CD4-positive, alpha-beta T cell (primary cell): ENCODE measurements at regions not wholly inside any gene's neighbourhood (a gene's known extent, or its start where the extent isn't known, plus 50 kb on each side); places are given as distances from the start of the nearest gene placed in this dataset.

Experiments
- ATAC-seq: fragments of 200-7000 bp; cut with Tn5 transposase; one replicate; pipeline ENCODE4 v1.10.0; 2022; ENCODE audit warnings: mild to moderate bottlenecking; ENCODE audit not compliant: poor library complexity
- CTCF ChIA-PET: fragments of 350-600 bp; sonication (Branson Sonifier 250); formaldehyde crosslinking; loops from one replicate; lab custom pipeline; 2021; ENCODE audit warnings: antibody characterized with exemption, inconsistent platforms; lab: Charles Lee
- POLR2A ChIA-PET: fragments of 350-600 bp; sonication (Branson Sonifier 250); formaldehyde crosslinking; loops from one replicate; lab custom pipeline; 2021; ENCODE audit warnings: antibody characterized with exemption, inconsistent platforms; lab: Charles Lee
- DNase-seq, 14 experiments: peaks; one replicate each; pipeline ENCODE4 v3.0.0-alpha.2; 2013 to 2020; ENCODE audit warnings: mixed read lengths in 2 of 14
- H3K27ac ChIP-seq, 2 donors: one replicate each; pipeline versions ENCODE4 v1.5.1 to v1.7.0; 2013; ENCODE audit warnings: low read length in 2 of 2, low read depth in 1 of 2, mild to moderate bottlenecking in 1 of 2
- H3K27me3 ChIP-seq, 2 experiments: 1 replicate in 1 of 2; 2 replicates in 1 of 2; pipeline versions ENCODE4 v1.6.1 to v1.7.0; 2013; ENCODE audit warnings: low read length in 2 of 2, control low read depth in 1 of 2, mild to moderate bottlenecking in 1 of 2, moderate library complexity in 1 of 2; ENCODE audit not compliant: insufficient read depth in 2 of 2, control insufficient read depth in 1 of 2
- H3K36me3 ChIP-seq: one replicate; pipeline ENCODE4 v1.6.1; 2013; ENCODE audit warnings: low read length, control low read depth; ENCODE audit not compliant: insufficient read depth
- H3K4me1 ChIP-seq: one replicate; pipeline ENCODE4 v1.6.1; 2013; ENCODE audit warnings: low read length, control low read depth; ENCODE audit not compliant: insufficient read depth
- H3K4me3 ChIP-seq: one replicate; pipeline ENCODE4 v1.5.1; 2013; ENCODE audit warnings: mild to moderate bottlenecking, low read length, moderate library complexity
- H3K9me3 ChIP-seq, 2 experiments: 1 replicate in 1 of 2; 2 replicates in 1 of 2; pipeline versions ENCODE4 v1.6.1 to v1.7.0; 2013; ENCODE audit warnings: low read length in 2 of 2, mild to moderate bottlenecking in 2 of 2, control low read depth in 1 of 2, moderate library complexity in 1 of 2; ENCODE audit not compliant: control insufficient read depth in 1 of 2, insufficient read depth in 1 of 2
- H3K27ac Mint-ChIP-seq: one replicate; pipeline ENCODE4 v1.8.0; 2020; ENCODE audit warnings: mixed read lengths
- H3K27me3 Mint-ChIP-seq: one replicate; pipeline ENCODE4 v1.8.0; 2021; ENCODE audit warnings: mixed read lengths
- H3K36me3 Mint-ChIP-seq: one replicate; pipeline ENCODE4 v1.8.0; 2021; ENCODE audit warnings: low read depth, mixed read lengths
- H3K4me1 Mint-ChIP-seq: one replicate; pipeline ENCODE4 v1.8.0; 2021; ENCODE audit warnings: low read depth, mixed read lengths
- H3K4me3 Mint-ChIP-seq: one replicate; pipeline ENCODE4 v1.8.0; 2020; ENCODE audit warnings: mild to moderate bottlenecking, mixed read lengths
- H3K9me3 Mint-ChIP-seq: one replicate; pipeline ENCODE4 v1.8.0; 2020; ENCODE audit warnings: mixed read lengths
- CTCF ChIP-seq: fragments of 200-600 bp; IDR thresholded peaks from one replicate; pipeline ENCODE4 v1.8.0; 2022; ENCODE audit warnings: antibody characterized with exemption, mild to moderate bottlenecking
- intact Hi-C, 2 experiments: fragments of 100-400 bp; cut with DNase I in 1 of 2; cut with micrococcal nuclease in 1 of 2; formaldehyde crosslinking; loops; one replicate each; pipeline versions ENCODE4 v1.15.1 to v1.9.0; 2023 to 2025; cut with DNase I, micrococcal nuclease

- Mint-ChIP-seq H3K4me1 (no peaks in the 10 kb centered on the region), H3K27me3 (peaks cover 14% of the 10 kb centered on the region), H3K36me3 (no peaks in the 10 kb centered on the region), H3K4me3 (no peak overlapping the region), H3K9me3 (peaks cover 3% of the 10 kb centered on the region), H3K27ac (no peak overlapping the region)
- Histone ChIP-seq H3K4me1 (no peaks in the 10 kb centered on the region), H3K27ac (no peak overlapping the region), H3K36me3 (no peaks in the 10 kb centered on the region), H3K4me3 (no peak overlapping the region), H3K9me3 (peaks cover 0 to 15% of the 10 kb centered on the region in 2 experiments), H3K27me3 (no peaks in the 10 kb centered on the region)
- no peak for TF ChIP-seq CTCF
- ATAC-seq, result no peak
- intact Hi-C loops, result no loop called here
- ChIA-PET POLR2A (no interaction called here), CTCF (interaction anchor here (0.6 kb wide), 1 partner anchor 318 kb away, joined by 3 read pairs; no protein-coding TSS in a partner anchor)
- no peak for DNase-seq
These were observed 69.3 kb upstream of the DAB2 start for GRCh38 chr5:39494107-39494510.

- Mint-ChIP-seq H3K4me1 (no peaks in the 10 kb centered on the region), H3K9me3 (peaks cover 3% of the 10 kb centered on the region), H3K36me3 (no peaks in the 10 kb centered on the region), H3K27ac (no peak overlapping the region), H3K27me3 (no peaks in the 10 kb centered on the region), H3K4me3 (no peak overlapping the region)
- DNase-seq (no peak), ATAC-seq (no peak)
- Histone ChIP-seq H3K4me3 (no peak overlapping the region), H3K27me3 (no peaks in the 10 kb centered on the region), H3K4me1 (no peaks in the 10 kb centered on the region), H3K27ac (no peak overlapping the region), H3K9me3 (peaks cover 0 to 15% of the 10 kb centered on the region in 2 experiments), H3K36me3 (no peaks in the 10 kb centered on the region)
- CTCF ChIA-PET, result no interaction called here
- POLR2A ChIA-PET, result no interaction called here
- TF ChIP-seq CTCF, result no peak
- intact Hi-C loops, result no loop called here
These were observed 66.4 kb upstream of the DAB2 start for GRCh38 chr5:39491210-39491609.

- H3K4me3 Mint-ChIP-seq, result no peak overlapping the region
- Histone ChIP-seq H3K27me3 (no peaks in the 10 kb centered on the region), H3K9me3 (peaks cover 0 to 15% of the 10 kb centered on the region in 2 experiments), H3K36me3 (no peaks in the 10 kb centered on the region), H3K4me3 (no peak overlapping the region), H3K27ac (no peak overlapping the region), H3K4me1 (no peaks in the 10 kb centered on the region)
- no peaks in the 10 kb centered on the region for H3K36me3 Mint-ChIP-seq
- DNase-seq, result no peak
- peaks cover 3% of the 10 kb centered on the region for H3K9me3 Mint-ChIP-seq
- H3K27ac Mint-ChIP-seq, result no peak overlapping the region
- intact Hi-C loops, result no loop called here
- ChIA-PET CTCF (no interaction called here), POLR2A (no interaction called here)
- ATAC-seq, result no peak
- H3K27me3 Mint-ChIP-seq, result peaks cover 9% of the 10 kb centered on the region
- no peaks in the 10 kb centered on the region for H3K4me1 Mint-ChIP-seq
- no peak for TF ChIP-seq CTCF
These were observed 64.5 kb upstream of the DAB2 start for GRCh38 chr5:39489263-39489662.
